D721Med (cell line): ENCODE measurements at regions not wholly inside any gene's neighbourhood (a gene's known extent, or its start where the extent isn't known, plus 50 kb on each side); places are given as distances from the start of the nearest gene placed in this dataset.

Experiments
- DNase-seq: peaks from one replicate; pipeline ENCODE4 v3.0.0; 2011; ENCODE audit warnings: low spot score; ENCODE audit not compliant: insufficient read length
- FAIRE-seq: peaks from 2 replicates; lab custom pipeline; 2011; peaks lifted over from hg19 to GRCh38; lab: Jason Lieb, UNC
- CTCF ChIP-seq: IDR thresholded peaks from 2 replicates; pipeline ENCODE4 v1.5.1; 2012; ENCODE audit warnings: mild to moderate bottlenecking, control low read depth; ENCODE audit not compliant: insufficient read depth; ENCODE audit errors: missing control alignments

- no peak for TF ChIP-seq CTCF
- DNase-seq (no peak), FAIRE-seq (no peak)
These were observed 167.4 kb upstream of the CD180 start for GRCh38 chr5:67363963-67364362.

GRCh38 chr5:67363180-67363709 is 166.6 kb upstream of the CD180 start:
- no peak for DNase-seq
- FAIRE-seq: no peak
- no peak for TF ChIP-seq CTCF

GRCh38 chr5:67361932-67362729 is 165.5 kb upstream of the CD180 start:
- DNase-seq (no peak), FAIRE-seq (no peak)

GRCh38 chr5:67360047-67360446 is 163.4 kb upstream of the CD180 start:
- TF ChIP-seq CTCF: no peak
- no peak for DNase-seq
- no peak for FAIRE-seq

More at GRCh38 chr5:67361932-67362729, 165.5 kb upstream of the CD180 start:
- no peak for TF ChIP-seq CTCF

- no peak for TF ChIP-seq CTCF
- no peak for FAIRE-seq
- no peak for DNase-seq
These were observed 161.6 kb upstream of the CD180 start for GRCh38 chr5:67358186-67358585.

- no peak for FAIRE-seq
- TF ChIP-seq CTCF: no peak
- no peak for DNase-seq
These were observed 158.6 kb upstream of the CD180 start for GRCh38 chr5:67355120-67355713.
